ENCODE measurements at regions not wholly inside any gene's neighbourhood (a gene's known extent, or its start where the extent isn't known, plus 50 kb on each side); places are given as distances from the start of the nearest gene placed in this dataset.
"Not testable (repeated sequence)": the region's sequence is repeated elsewhere in the genome, so short reads cannot be mapped to it uniquely, and the experiment has no call there.

DNA sequence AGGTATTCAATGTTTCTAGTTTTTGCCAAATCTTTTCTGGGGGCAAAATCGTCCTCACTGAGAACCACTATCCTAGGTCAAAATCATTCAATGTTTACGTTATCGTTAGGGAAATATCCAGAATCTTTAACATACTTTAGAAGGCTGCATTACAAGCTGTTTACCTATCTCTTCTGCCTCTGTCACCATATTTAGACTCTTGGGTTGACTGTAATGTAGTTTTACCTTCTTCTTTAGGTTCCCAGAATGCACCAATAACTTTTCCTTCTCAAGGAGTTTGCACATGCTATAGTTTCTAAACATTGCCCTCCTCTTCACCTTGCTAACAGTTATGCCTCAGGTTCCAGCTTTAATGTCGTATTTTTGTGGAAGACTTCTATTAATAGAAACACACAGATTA, 1185.5 kb upstream of the ADGRB3 start:
- no peak for TF ChIP-seq EZH2 (IDR thresholded peaks at IDR 0.05; ENCODE audit: borderline replicate concordance, low read depth, low read length, poor library complexity, severe bottlenecking)
- TF ChIP-seq, protein P1, sequence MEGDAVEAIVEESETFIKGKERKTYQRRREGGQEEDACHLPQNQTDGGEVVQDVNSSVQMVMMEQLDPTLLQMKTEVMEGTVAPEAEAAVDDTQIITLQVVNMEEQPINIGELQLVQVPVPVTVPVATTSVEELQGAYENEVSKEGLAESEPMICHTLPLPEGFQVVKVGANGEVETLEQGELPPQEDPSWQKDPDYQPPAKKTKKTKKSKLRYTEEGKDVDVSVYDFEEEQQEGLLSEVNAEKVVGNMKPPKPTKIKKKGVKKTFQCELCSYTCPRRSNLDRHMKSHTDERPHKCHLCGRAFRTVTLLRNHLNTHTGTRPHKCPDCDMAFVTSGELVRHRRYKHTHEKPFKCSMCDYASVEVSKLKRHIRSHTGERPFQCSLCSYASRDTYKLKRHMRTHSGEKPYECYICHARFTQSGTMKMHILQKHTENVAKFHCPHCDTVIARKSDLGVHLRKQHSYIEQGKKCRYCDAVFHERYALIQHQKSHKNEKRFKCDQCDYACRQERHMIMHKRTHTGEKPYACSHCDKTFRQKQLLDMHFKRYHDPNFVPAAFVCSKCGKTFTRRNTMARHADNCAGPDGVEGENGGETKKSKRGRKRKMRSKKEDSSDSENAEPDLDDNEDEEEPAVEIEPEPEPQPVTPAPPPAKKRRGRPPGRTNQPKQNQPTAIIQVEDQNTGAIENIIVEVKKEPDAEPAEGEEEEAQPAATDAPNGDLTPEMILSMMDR (conservative IDR thresholded peaks at IDR 0.05; ENCODE audit: low read depth, low read length) = no peak
- Histone ChIP-seq H3K4me3 (ENCODE audit: low read depth, low read length, poor library complexity, severe bottlenecking) (no peak overlapping the region), H3K4me1 (ENCODE audit: insufficient read depth, low read length, poor library complexity, severe bottlenecking) (no peaks in the 10 kb centered on the region), H3K27me3 (replicated peaks; ENCODE audit: insufficient read depth, low read depth, low read length, poor library complexity) (no peaks in the 10 kb centered on the region), H3K36me3 (ENCODE audit: insufficient read depth, low read length, poor library complexity, severe bottlenecking) (no peaks in the 10 kb centered on the region), H3K9me3 (ENCODE audit: low read depth, low read length, poor library complexity, severe bottlenecking) (no peaks in the 10 kb centered on the region), H3K27ac (ENCODE audit: low read depth, low read length, poor library complexity, severe bottlenecking) (no peak overlapping the region)
- BruUV-seq (replicated peaks) = no TSS peak
- intact Hi-C loops (cut with micrococcal nuclease; ENCODE audit: unreplicated experiment) = no loop called here
- DNase-seq (ENCODE audit: low spot score) = no peak
- CTCF ChIA-PET = no interaction called here
- POLR2A ChIA-PET (ENCODE audit: low non-redundant PET) = no interaction called here

DNA sequence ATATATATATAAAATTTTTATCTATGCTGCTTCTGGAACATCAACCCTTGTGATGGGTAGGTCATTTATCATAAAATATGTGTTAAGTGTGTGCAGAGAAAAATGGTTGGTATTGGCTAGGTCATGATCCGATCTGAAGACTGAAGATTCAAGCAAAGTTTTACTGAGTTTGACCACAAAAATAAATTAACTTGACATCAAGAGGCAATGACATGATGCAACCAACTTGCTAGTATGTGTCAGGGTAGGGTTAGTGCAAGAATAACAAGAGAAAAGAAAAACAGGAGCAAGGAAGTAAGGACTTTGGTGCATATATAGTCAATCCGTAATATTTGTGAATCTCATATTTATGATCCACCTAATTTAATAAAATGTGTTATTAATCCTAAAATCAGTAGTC, 1202.0 kb upstream of the ADGRB3 start:
- no TSS peak for BruUV-seq (replicated peaks)
- H3K9me3 ChIP-seq (ENCODE audit: low read depth, low read length, poor library complexity, severe bottlenecking) = no peaks in the 10 kb centered on the region
- CTCF ChIA-PET = no interaction called here
- no peak overlapping the region for H3K27ac ChIP-seq (ENCODE audit: low read depth, low read length, poor library complexity, severe bottlenecking)
- H3K27me3 ChIP-seq (replicated peaks; ENCODE audit: insufficient read depth, low read depth, low read length, poor library complexity) = no peaks in the 10 kb centered on the region
- no peaks in the 10 kb centered on the region for H3K4me1 ChIP-seq (ENCODE audit: insufficient read depth, low read length, poor library complexity, severe bottlenecking)
- no peak overlapping the region for H3K4me3 ChIP-seq (ENCODE audit: low read depth, low read length, poor library complexity, severe bottlenecking)
- intact Hi-C loops (cut with micrococcal nuclease; ENCODE audit: unreplicated experiment) = no loop called here
- H3K36me3 ChIP-seq (ENCODE audit: insufficient read depth, low read length, poor library complexity, severe bottlenecking) = no peaks in the 10 kb centered on the region
- POLR2A ChIA-PET (ENCODE audit: low non-redundant PET) = no interaction called here
- TF ChIP-seq, protein P1 (conservative IDR thresholded peaks at IDR 0.05; ENCODE audit: low read depth, low read length) = no peak
- no peak for TF ChIP-seq EZH2 (IDR thresholded peaks at IDR 0.05; ENCODE audit: borderline replicate concordance, low read depth, low read length, poor library complexity, severe bottlenecking)
- DNase-seq (ENCODE audit: low spot score) = no peak

DNA sequence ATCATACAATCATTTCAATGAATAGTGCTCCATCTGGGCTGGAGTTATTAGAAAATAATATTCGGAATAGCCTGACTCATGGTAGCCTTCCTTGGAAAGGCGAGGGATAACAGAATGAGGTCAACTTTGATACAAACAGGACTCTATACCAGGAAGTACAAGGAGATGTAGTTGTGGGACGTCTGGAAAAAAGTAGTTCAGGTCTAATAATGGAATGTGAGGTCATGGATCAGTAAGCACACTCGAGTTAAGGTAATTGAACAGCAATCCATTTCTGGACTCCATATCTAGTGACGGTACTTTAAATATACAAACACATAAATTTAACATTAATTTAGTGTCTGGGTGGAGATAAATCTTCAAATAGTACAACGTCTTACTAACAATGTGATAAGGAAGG, 1204.0 kb upstream of the ADGRB3 start:
- no peak overlapping the region for H3K27ac ChIP-seq (ENCODE audit: low read depth, low read length, poor library complexity, severe bottlenecking)
- H3K27me3 ChIP-seq (replicated peaks; ENCODE audit: insufficient read depth, low read depth, low read length, poor library complexity) = no peaks in the 10 kb centered on the region
- H3K9me3 ChIP-seq (ENCODE audit: low read depth, low read length, poor library complexity, severe bottlenecking) = no peaks in the 10 kb centered on the region
- H3K4me1 ChIP-seq (ENCODE audit: insufficient read depth, low read length, poor library complexity, severe bottlenecking) = no peaks in the 10 kb centered on the region
- intact Hi-C loops (cut with micrococcal nuclease; ENCODE audit: unreplicated experiment) = no loop called here
- ChIA-PET CTCF (no interaction called here), POLR2A (ENCODE audit: low non-redundant PET) (no interaction called here)
- H3K4me3 ChIP-seq (ENCODE audit: low read depth, low read length, poor library complexity, severe bottlenecking) = no peak overlapping the region
- no TSS peak for BruUV-seq (replicated peaks)
- no peaks in the 10 kb centered on the region for H3K36me3 ChIP-seq (ENCODE audit: insufficient read depth, low read length, poor library complexity, severe bottlenecking)
- no peak for TF ChIP-seq EZH2 (IDR thresholded peaks at IDR 0.05; ENCODE audit: borderline replicate concordance, low read depth, low read length, poor library complexity, severe bottlenecking)
- TF ChIP-seq, protein P1 (conservative IDR thresholded peaks at IDR 0.05; ENCODE audit: low read depth, low read length) = no peak
- no peak for DNase-seq (ENCODE audit: low spot score)

DNA sequence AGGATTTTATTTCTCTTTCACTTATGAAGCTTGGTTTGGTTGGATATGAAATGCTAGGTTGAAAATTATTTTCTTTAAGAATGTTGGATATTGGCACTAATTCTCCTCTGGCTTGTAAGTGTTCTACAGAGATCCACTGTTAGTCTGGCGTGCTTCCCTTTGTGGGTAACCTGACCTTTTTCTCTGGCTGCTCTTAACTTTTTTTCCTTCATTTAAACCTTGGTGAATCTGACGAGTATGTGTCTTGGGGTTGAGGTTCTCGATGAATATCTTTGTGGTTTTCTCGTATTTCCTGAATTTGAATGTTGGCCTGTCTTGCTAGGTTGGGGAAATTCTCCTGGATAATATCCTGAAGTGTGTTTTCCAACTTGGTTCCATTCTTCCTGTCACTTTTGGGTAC, 1208.4 kb upstream of the ADGRB3 start:
- H3K4me3 ChIP-seq (ENCODE audit: low read depth, low read length, poor library complexity, severe bottlenecking); H3K27ac ChIP-seq (ENCODE audit: low read depth, low read length, poor library complexity, severe bottlenecking); DNase-seq (ENCODE audit: low spot score); H3K4me1 ChIP-seq (ENCODE audit: insufficient read depth, low read length, poor library complexity, severe bottlenecking); CTCF ChIA-PET; intact Hi-C loops (cut with micrococcal nuclease; ENCODE audit: unreplicated experiment); POLR2A ChIA-PET (ENCODE audit: low non-redundant PET); BruUV-seq (replicated peaks); H3K27me3 ChIP-seq (replicated peaks; ENCODE audit: insufficient read depth, low read depth, low read length, poor library complexity); H3K9me3 ChIP-seq (ENCODE audit: low read depth, low read length, poor library complexity, severe bottlenecking); H3K36me3 ChIP-seq (ENCODE audit: insufficient read depth, low read length, poor library complexity, severe bottlenecking): not testable (repeated sequence)

Measured in A673 (cell line).